ENCODE measurements at regions not wholly inside any gene's neighbourhood (a gene's known extent, or its start where the extent isn't known, plus 50 kb on each side); places are given as distances from the start of the nearest gene placed in this dataset.
"Not testable (repeated sequence)": the region's sequence is repeated elsewhere in the genome, so short reads cannot be mapped to it uniquely, and the experiment has no call there.

DNA sequence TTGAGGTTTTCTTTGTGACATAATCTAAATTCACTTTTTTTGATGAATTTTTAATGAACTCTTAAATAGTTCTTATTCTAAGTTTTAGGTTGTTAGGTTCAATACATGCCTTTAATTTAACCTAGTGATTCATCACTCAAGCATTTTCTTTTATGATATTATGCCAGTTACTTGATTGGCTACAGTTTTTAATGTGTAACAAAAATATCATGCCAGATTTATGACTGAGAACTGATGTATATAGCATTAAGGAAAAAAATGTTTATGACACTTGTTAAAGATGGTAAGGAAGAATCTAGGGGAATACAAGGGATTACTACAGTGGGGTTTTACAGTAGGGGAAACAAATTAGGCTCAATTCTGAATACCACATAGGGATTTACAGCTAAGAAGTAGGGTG lies 103.1 kb downstream of the VGLL3 start:
- H3K36me3 Mint-ChIP-seq, result no peaks in the 10 kb centered on the region
- ATAC-seq (replicated peaks) (no peak), DNase-seq (no peak)
- no peak overlapping the region for H3K4me3 Mint-ChIP-seq
- peaks cover 4 to 5% of the 10 kb centered on the region in 2 donors for H3K9me3 Mint-ChIP-seq
- no peaks in the 10 kb centered on the region for H3K4me1 Mint-ChIP-seq
- H3K27me3 Mint-ChIP-seq, result no peaks in the 10 kb centered on the region
- no peak overlapping the region for H3K27ac Mint-ChIP-seq

DNA sequence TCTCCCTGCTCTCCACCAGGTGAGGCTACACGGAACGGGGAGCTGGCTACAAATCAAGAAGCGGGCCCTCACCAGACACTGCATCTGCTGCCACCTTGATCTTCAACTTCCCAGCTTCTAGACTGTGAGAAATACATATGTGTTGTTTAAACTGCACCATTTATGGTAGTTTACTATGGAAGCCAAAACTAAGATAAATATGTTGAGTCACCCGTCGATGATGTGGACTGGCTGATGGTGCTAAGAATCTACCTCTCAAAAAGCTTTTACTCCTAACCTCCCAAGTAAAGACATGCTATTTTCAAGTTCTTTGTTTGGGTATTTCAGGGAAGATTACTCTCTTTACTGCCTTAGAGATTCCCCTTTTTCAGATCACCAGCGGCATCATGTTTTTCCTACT lies 110.9 kb downstream of the VGLL3 start:
- Mint-ChIP-seq H3K9me3 (peaks cover 0 to 4% of the 10 kb centered on the region in 2 donors), H3K36me3 (no peaks in the 10 kb centered on the region), H3K27ac (no peak overlapping the region), H3K4me3 (no peak overlapping the region), H3K27me3 (no peaks in the 10 kb centered on the region), H3K4me1 (no peaks in the 10 kb centered on the region)
- ATAC-seq (replicated peaks) (no peak), DNase-seq (no peak)

- peaks cover 4 to 13% of the 10 kb centered on the region in 2 donors for H3K9me3 Mint-ChIP-seq
These were observed 114.3 kb downstream of the VGLL3 start for GRCh38 chr3:86876504-86877181.

DNA sequence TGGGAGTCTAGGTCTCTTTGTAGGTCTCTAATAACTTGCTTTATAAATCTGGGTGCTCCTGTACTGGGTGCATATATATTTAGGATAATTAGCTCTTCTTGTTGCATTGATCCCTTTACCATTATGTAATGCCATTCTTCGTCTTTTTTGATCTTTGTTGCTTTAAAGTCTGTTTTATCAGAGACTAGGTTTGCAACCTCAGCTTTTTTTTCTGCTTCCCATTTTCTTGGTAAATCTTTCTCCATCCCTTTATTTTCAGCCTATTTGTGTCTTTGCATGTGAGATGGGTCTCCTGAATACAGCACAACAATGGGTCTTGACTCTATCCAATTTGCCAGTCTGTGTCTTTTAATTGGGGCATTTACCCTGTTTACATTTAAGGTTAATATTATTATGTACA lies 116.2 kb downstream of the VGLL3 start:
- H3K36me3 Mint-ChIP-seq; ATAC-seq (replicated peaks); H3K4me1 Mint-ChIP-seq; H3K27me3 Mint-ChIP-seq; DNase-seq; H3K27ac Mint-ChIP-seq; H3K4me3 Mint-ChIP-seq: not testable (repeated sequence)
- peaks cover 4 to 15% of the 10 kb centered on the region in 2 donors for H3K9me3 Mint-ChIP-seq

More at GRCh38 chr3:86876504-86877181, 114.3 kb downstream of the VGLL3 start:
- H3K4me1 Mint-ChIP-seq; H3K27ac Mint-ChIP-seq; DNase-seq; H3K36me3 Mint-ChIP-seq; H3K4me3 Mint-ChIP-seq; ATAC-seq (replicated peaks); H3K27me3 Mint-ChIP-seq: not testable (repeated sequence)

DNA sequence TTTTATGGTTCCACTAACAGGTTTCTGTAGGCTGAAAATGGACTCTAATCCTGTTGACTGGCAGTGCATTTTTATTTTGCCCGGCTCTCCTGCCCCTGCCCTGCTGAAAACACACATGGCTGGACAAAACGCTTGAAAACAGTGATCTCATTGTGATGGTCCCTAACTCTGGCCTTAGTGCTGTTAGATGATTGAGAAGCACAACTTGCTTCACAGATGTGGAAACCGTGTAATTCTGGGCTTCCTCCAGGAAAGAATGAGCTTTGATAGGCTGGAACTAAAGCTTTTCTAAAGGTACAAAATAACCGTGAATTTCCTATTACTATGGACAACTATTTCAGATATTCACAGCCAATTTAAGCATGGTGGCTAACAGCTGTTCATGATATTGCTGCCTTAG lies 121.4 kb downstream of the VGLL3 start:
- no peaks in the 10 kb centered on the region for H3K27me3 Mint-ChIP-seq

GRCh38 chr3:86867982-86868381 lies 123.0 kb downstream of the VGLL3 start:
- no peak for DNase-seq
- peaks cover 0 to 6% of the 10 kb centered on the region in 2 donors for H3K9me3 Mint-ChIP-seq
- H3K36me3 Mint-ChIP-seq, result no peaks in the 10 kb centered on the region
- H3K27me3 Mint-ChIP-seq, result no peaks in the 10 kb centered on the region
- no peak overlapping the region for H3K27ac Mint-ChIP-seq
- H3K4me1 Mint-ChIP-seq, result no peaks in the 10 kb centered on the region
- no peak overlapping the region for H3K4me3 Mint-ChIP-seq
- ATAC-seq (replicated peaks), result no peak

More for the DNA sequence above, 121.4 kb downstream of the VGLL3 start:
- Mint-ChIP-seq H3K4me1 (no peaks in the 10 kb centered on the region), H3K27ac (no peak overlapping the region), H3K4me3 (no peak overlapping the region), H3K36me3 (no peaks in the 10 kb centered on the region), H3K9me3 (peaks cover 4 to 13% of the 10 kb centered on the region in 2 donors)
- ATAC-seq (replicated peaks) (no peak), DNase-seq (no peak)

GRCh38 chr3:86865506-86865905 lies 125.4 kb downstream of the VGLL3 start:
- H3K27ac Mint-ChIP-seq, result no peak overlapping the region
- no peak overlapping the region for H3K4me3 Mint-ChIP-seq
- no peaks in the 10 kb centered on the region for H3K4me1 Mint-ChIP-seq
- H3K36me3 Mint-ChIP-seq, result no peaks in the 10 kb centered on the region
- ATAC-seq (replicated peaks), result no peak
- DNase-seq, result no peak
- peaks cover 4% of the 10 kb centered on the region in 2 donors for H3K9me3 Mint-ChIP-seq
- no peaks in the 10 kb centered on the region for H3K27me3 Mint-ChIP-seq

DNA sequence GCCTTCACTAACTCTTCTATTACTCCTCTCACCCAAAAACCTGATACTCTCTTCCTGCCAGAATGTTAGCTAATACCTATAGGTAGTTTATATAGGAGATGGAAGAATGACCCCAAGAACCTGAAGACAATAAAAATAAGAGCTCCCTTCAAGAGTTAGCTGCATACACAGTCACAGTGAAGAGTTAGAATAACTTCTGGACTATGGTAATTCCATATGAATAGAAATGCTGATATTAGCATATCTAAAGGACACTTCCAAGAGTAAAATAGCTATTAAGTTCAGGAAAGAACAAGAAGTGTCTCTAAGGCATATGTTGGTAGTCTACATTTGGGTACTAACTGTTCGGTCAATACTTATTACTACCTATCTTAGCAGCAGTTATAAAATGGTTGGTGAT lies 134.2 kb downstream of the VGLL3 start:
- ATAC-seq (replicated peaks) (no peak), DNase-seq (no peak)
- Mint-ChIP-seq H3K4me3 (no peak overlapping the region), H3K4me1 (no peaks in the 10 kb centered on the region), H3K27me3 (no peaks in the 10 kb centered on the region), H3K9me3 (no peaks in the 10 kb centered on the region), H3K36me3 (no peaks in the 10 kb centered on the region), H3K27ac (no peak overlapping the region)

DNA sequence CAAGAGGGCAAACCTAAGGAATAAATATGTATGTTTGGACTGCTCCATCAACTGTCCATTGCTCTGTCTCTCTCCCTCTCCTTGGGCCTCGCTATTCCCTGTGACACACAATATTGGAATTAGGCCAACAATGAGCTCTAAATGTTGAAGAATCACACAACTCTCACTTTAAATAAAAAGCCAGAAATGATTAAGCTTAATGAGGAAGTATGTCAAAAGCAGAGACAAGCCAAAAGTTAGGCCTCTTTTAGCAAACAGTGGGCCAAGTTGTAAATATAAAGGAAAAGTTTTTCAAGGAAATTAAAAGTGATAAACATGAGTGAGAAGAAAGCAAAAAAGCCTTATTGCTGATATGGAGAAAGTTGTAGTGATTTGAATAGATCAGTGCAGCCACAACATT lies 141.0 kb downstream of the VGLL3 start:
- ATAC-seq (replicated peaks) (no peak), DNase-seq (no peak)
- Mint-ChIP-seq H3K27me3 (no peaks in the 10 kb centered on the region), H3K4me1 (no peaks in the 10 kb centered on the region), H3K36me3 (no peaks in the 10 kb centered on the region), H3K9me3 (peaks cover 3 to 5% of the 10 kb centered on the region in 2 donors), H3K4me3 (no peak overlapping the region), H3K27ac (no peak overlapping the region)

GRCh38 chr3:86845726-86846125 lies 145.2 kb downstream of the VGLL3 start:
- no peak for ATAC-seq (replicated peaks)
- Mint-ChIP-seq H3K4me1 (no peaks in the 10 kb centered on the region), H3K9me3 (peaks cover 3 to 5% of the 10 kb centered on the region in 2 donors), H3K36me3 (no peaks in the 10 kb centered on the region), H3K4me3 (no peak overlapping the region), H3K27me3 (no peaks in the 10 kb centered on the region), H3K27ac (no peak overlapping the region)
- no peak for DNase-seq

DNA sequence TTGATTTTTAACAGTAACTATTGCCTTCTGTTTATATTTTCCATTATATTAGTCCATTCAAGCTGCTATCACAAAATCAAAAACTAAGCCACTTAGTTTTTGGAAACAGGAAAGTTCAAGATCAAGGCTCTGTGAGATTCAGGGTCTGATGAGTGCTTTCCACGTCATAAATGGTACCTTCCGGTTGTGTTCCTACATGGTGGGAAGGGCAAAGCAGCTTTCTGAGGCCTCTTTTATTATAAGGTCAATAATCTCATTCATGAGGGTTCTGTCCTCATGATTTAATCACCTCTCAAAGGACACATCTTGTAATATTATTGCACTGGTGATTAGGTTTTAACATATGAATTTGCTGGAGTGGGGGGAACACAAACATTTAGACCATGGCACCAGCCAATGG lies 152.0 kb downstream of the VGLL3 start:
- H3K9me3 Mint-ChIP-seq, result peaks cover 0 to 3% of the 10 kb centered on the region in 2 donors
- ATAC-seq (replicated peaks), result no peak
- no peaks in the 10 kb centered on the region for H3K4me1 Mint-ChIP-seq
- no peak overlapping the region for H3K4me3 Mint-ChIP-seq
- H3K27me3 Mint-ChIP-seq, result no peaks in the 10 kb centered on the region
- no peak overlapping the region for H3K27ac Mint-ChIP-seq
- H3K36me3 Mint-ChIP-seq, result no peaks in the 10 kb centered on the region
- DNase-seq, result no peak

DNA sequence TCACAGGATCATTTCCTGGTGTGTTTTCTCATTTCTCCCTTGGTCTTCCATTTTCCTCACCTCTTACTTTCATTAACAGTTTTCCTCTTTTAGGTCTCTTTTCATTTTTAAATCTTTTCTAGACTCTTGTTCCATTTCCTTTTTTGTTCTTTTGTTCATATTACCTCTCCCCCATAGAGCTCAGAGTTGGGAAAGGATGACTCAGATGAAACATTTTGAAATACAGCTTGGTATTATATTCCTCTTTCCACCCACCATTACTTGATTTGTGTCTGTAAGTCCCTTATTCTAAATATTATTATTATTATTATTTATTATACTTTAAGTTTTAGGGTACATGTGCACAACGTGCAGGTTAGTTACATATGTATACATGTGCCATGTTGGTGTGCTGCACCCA lies 153.1 kb downstream of the VGLL3 start:
- DNase-seq (no peak), ATAC-seq (replicated peaks) (no peak)
- no peaks in the 10 kb centered on the region for H3K27me3 Mint-ChIP-seq
- H3K36me3 Mint-ChIP-seq, result no peaks in the 10 kb centered on the region
- no peak overlapping the region for H3K4me3 Mint-ChIP-seq
- no peaks in the 10 kb centered on the region for H3K4me1 Mint-ChIP-seq
- H3K27ac Mint-ChIP-seq, result no peak overlapping the region
- peaks cover 3% of the 10 kb centered on the region in 2 donors for H3K9me3 Mint-ChIP-seq

DNA sequence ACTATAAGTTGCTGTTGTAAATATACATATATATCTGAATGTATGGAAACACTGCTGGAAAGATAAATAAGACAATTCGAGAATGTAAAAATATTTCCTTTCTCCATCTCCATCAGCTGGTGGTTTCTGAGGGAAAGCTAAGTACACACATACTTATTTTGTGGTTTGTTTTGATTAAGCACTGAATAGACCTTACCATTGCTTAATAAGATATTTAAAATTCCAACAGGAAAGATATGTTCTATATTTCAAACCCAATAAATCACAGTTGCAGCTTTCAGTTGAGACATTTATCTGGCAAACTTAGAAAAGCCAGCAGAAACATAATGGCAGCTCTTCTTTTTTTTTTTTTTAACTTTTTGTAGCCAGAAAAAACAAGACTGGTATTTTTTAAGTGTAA lies 160.4 kb downstream of the VGLL3 start:
- H3K4me3 Mint-ChIP-seq, result no peak overlapping the region
- peaks cover 0 to 8% of the 10 kb centered on the region in 2 donors for H3K9me3 Mint-ChIP-seq
- DNase-seq (no peak), ATAC-seq (replicated peaks) (no peak)
- no peaks in the 10 kb centered on the region for H3K36me3 Mint-ChIP-seq
- no peaks in the 10 kb centered on the region for H3K4me1 Mint-ChIP-seq
- H3K27ac Mint-ChIP-seq, result no peak overlapping the region
- no peaks in the 10 kb centered on the region for H3K27me3 Mint-ChIP-seq

GRCh38 chr3:86828751-86829150 lies 162.2 kb downstream of the VGLL3 start:
- H3K36me3 Mint-ChIP-seq, result no peaks in the 10 kb centered on the region
- H3K4me1 Mint-ChIP-seq, result no peaks in the 10 kb centered on the region
- H3K9me3 Mint-ChIP-seq, result peaks cover 0 to 8% of the 10 kb centered on the region in 2 donors
- H3K27ac Mint-ChIP-seq, result no peak overlapping the region
- ATAC-seq (replicated peaks) (peak in 1 of 2 donors; percentile 12), DNase-seq (no peak)
- no peaks in the 10 kb centered on the region for H3K27me3 Mint-ChIP-seq
- no peak overlapping the region for H3K4me3 Mint-ChIP-seq

DNA sequence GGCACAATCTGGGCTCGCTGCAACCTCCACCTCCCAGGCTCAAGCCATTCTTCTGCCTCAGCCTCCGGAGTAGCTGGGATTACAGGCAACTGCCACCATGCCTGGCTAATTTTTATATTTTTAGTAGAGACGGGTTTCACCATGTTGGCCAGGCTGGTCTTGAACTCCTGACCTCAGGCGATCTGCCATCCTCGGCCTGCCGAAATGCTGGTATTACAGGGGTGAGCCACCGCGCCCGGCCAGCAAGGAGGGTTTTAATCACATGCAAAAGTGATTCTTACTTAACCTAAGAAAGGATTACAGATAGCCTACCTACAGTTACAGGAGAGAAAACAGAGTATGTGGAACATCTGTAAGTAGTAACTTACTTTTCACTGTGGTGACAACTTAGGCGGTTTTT lies 163.4 kb downstream of the VGLL3 start:
- H3K36me3 Mint-ChIP-seq; ATAC-seq (replicated peaks); H3K9me3 Mint-ChIP-seq; H3K4me3 Mint-ChIP-seq; H3K27ac Mint-ChIP-seq; H3K27me3 Mint-ChIP-seq; H3K4me1 Mint-ChIP-seq; DNase-seq: not testable (repeated sequence)

GRCh38 chr3:86826292-86826691 lies 164.7 kb downstream of the VGLL3 start:
- Mint-ChIP-seq H3K27me3 (no peaks in the 10 kb centered on the region), H3K27ac (no peak overlapping the region), H3K9me3 (peaks cover 0 to 8% of the 10 kb centered on the region in 2 donors), H3K4me1 (no peaks in the 10 kb centered on the region), H3K36me3 (no peaks in the 10 kb centered on the region), H3K4me3 (no peak overlapping the region)
- DNase-seq (no peak), ATAC-seq (replicated peaks) (no peak)

All from stimulated activated naive B cell treated with anti-CD40 and anti-IgM and Interleukin-4, amounts not matched to agents 10 μg/mL and 1 μg/mL and 100 μg/mL, for 72 hours (primary cell).